Body of pancreas (tissue), 4 donors: ENCODE measurements at regions not wholly inside any gene's neighbourhood (a gene's known extent, or its start where the extent isn't known, plus 50 kb on each side); places are given as distances from the start of the nearest gene placed in this dataset.

Experiments used
- POLR2A ChIP-seq, 3 donors: fragments of 450-650 bp; IDR thresholded peaks; one replicate each; pipeline ENCODE4 v1.6.1; 2016; ENCODE audit warnings: antibody characterized with exemption in 3 of 3, mild to moderate bottlenecking in 2 of 3
- TF ChIP-seq, protein P1 (sequence below), 7 experiments: fragments of 450-650 bp in 4 of 7; fragments of 200-600 bp in 3 of 7; sonication (generic) in 3 of 7; IDR thresholded peaks; one replicate each; pipeline ENCODE4 v1.5.1; 2016 to 2019; ENCODE audit warnings: antibody characterized with exemption in 7 of 7

DNA sequence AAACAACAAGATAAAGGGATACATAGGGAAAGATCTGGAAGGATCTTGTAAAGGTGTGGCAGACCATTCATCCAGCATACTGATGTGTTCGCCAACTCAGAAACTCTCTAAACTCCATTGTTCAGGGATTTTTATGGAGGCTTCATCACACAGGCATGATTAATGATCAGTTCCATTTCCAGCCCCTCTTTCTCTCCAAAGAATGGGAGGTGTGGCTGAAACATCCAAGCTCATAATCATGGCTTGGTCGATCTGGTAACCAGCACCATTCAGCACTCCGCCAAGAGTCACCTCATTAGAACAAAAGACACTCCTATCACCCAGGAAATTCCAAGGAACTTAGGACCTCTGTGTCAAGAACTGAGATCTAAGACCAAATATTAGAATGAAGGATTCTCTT, 180.6 kb upstream of the RNPC3 start:
- TF ChIP-seq, protein P1, sequence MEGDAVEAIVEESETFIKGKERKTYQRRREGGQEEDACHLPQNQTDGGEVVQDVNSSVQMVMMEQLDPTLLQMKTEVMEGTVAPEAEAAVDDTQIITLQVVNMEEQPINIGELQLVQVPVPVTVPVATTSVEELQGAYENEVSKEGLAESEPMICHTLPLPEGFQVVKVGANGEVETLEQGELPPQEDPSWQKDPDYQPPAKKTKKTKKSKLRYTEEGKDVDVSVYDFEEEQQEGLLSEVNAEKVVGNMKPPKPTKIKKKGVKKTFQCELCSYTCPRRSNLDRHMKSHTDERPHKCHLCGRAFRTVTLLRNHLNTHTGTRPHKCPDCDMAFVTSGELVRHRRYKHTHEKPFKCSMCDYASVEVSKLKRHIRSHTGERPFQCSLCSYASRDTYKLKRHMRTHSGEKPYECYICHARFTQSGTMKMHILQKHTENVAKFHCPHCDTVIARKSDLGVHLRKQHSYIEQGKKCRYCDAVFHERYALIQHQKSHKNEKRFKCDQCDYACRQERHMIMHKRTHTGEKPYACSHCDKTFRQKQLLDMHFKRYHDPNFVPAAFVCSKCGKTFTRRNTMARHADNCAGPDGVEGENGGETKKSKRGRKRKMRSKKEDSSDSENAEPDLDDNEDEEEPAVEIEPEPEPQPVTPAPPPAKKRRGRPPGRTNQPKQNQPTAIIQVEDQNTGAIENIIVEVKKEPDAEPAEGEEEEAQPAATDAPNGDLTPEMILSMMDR (IDR thresholded peaks at IDR 0.05) = no peak
- no peak for TF ChIP-seq POLR2A (IDR thresholded peaks at IDR 0.05)
